GM23248 (cell line): ENCODE measurements at regions not wholly inside any gene's neighbourhood (a gene's known extent, or its start where the extent isn't known, plus 50 kb on each side); places are given as distances from the start of the nearest gene placed in this dataset.

Experiments
- DNase-seq: peaks from one replicate; pipeline ENCODE4 v3.0.0-alpha.2; 2015
- H2AFZ ChIP-seq: fragments of 200-600 bp; sonication (generic); 2 replicates; pipeline ENCODE4 v1.6.1; 2016; ENCODE audit warnings: antibody characterized with exemption
- H3F3A ChIP-seq: fragments of 200-600 bp; sonication (generic); 2 replicates; pipeline ENCODE4 v1.6.1; 2016; ENCODE audit warnings: mild to moderate bottlenecking, antibody characterized with exemption, mixed run types; ENCODE audit not compliant: insufficient read depth
- H3K27ac ChIP-seq: fragments of 200-600 bp; sonication (generic); 2 replicates; pipeline ENCODE4 v1.5.1; 2016; ENCODE audit warnings: mild to moderate bottlenecking
- H3K27me3 ChIP-seq: fragments of 200-600 bp; sonication (generic); replicated peaks from 2 replicates; pipeline ENCODE4 v1.6.1; 2016; ENCODE audit warnings: mild to moderate bottlenecking; ENCODE audit not compliant: insufficient read depth
- H3K36me3 ChIP-seq: fragments of 200-600 bp; sonication (generic); 2 replicates; pipeline ENCODE4 v1.6.1; 2016; ENCODE audit warnings: low read depth, mild to moderate bottlenecking
- H3K4me1 ChIP-seq: fragments of 200-600 bp; sonication (generic); 2 replicates; pipeline ENCODE4 v1.6.1; 2016; ENCODE audit warnings: mild to moderate bottlenecking; ENCODE audit not compliant: insufficient read depth
- H3K4me2 ChIP-seq: fragments of 200-600 bp; sonication (generic); one replicate; pipeline ENCODE4 v1.6.1; 2016; ENCODE audit warnings: mild to moderate bottlenecking; ENCODE audit not compliant: unreplicated experiment
- H3K4me3 ChIP-seq: fragments of 200-600 bp; sonication (generic); 2 replicates; pipeline ENCODE4 v1.5.1; 2016; ENCODE audit warnings: mild to moderate bottlenecking
- H3K79me2 ChIP-seq: fragments of 200-600 bp; sonication (generic); 2 replicates; pipeline ENCODE4 v1.6.1; 2016; ENCODE audit warnings: mild to moderate bottlenecking; ENCODE audit not compliant: insufficient read depth
- H3K9ac ChIP-seq: fragments of 200-600 bp; sonication (generic); 2 replicates; pipeline ENCODE4 v1.6.1; 2016; ENCODE audit warnings: mild to moderate bottlenecking
- H3K9me2 ChIP-seq: fragments of 200-600 bp; sonication (generic); 2 replicates; pipeline ENCODE4 v1.6.1; 2016; ENCODE audit warnings: mixed run types, mild to moderate bottlenecking, moderate library complexity; ENCODE audit not compliant: insufficient read depth
- H3K9me3 ChIP-seq: fragments of 200-600 bp; sonication (generic); one replicate; pipeline ENCODE4 v1.6.1; 2017; ENCODE audit warnings: low read depth
- H4K20me1 ChIP-seq: fragments of 200-600 bp; sonication (generic); 2 replicates; pipeline ENCODE4 v1.6.0; 2016; ENCODE audit not compliant: insufficient read depth
- EZH2 ChIP-seq: fragments of 200-600 bp; sonication (generic); IDR thresholded peaks from 2 replicates; pipeline ENCODE4 v1.6.1; 2018; ENCODE audit warnings: antibody characterized with exemption, mild to moderate bottlenecking; ENCODE audit not compliant: insufficient read depth, poor library complexity, severe bottlenecking
- EZH2phosphoT487 ChIP-seq: fragments of 200-600 bp; sonication (generic); IDR thresholded peaks from 2 replicates; pipeline ENCODE4 v1.6.1; 2018; ENCODE audit warnings: antibody characterized with exemption, moderate library complexity, mild to moderate bottlenecking, low read depth; ENCODE audit not compliant: insufficient read depth
- WGBS, 2 experiments: methylation state at CpG; one replicate each; pipeline ENCODE4 v1.1.6; 2015 to 2017; ENCODE audit warnings: low lambda C conversion rate in 2 of 2, low coverage in 1 of 2; ENCODE audit errors: missing lambda C conversion rate in 2 of 2; 5-methylcytosine and 5-hydroxymethylcytosine counted together
- in situ Hi-C: fragments of 300-500 bp; cut with MboI; formaldehyde crosslinking; loops from 2 replicates; pipeline ENCODE4 v1.15.0; 2020

GRCh38 chrX:4322916-4323315 is 609.5 kb upstream of the PRKX start:
- Histone ChIP-seq H3K36me3 (no peaks in the 10 kb centered on the region), H4K20me1 (no peaks in the 10 kb centered on the region), H3K79me2 (no peaks in the 10 kb centered on the region), H3K27ac (no peak overlapping the region), H3K4me2 (no peak overlapping the region), H3K9me2 (no peaks in the 10 kb centered on the region), H2AFZ (no peak overlapping the region), H3F3A (no peaks in the 10 kb centered on the region), H3K4me1 (no peaks in the 10 kb centered on the region), H3K4me3 (no peak overlapping the region), H3K27me3 (no peaks in the 10 kb centered on the region), H3K9me3 (no peaks in the 10 kb centered on the region), H3K9ac (no peak overlapping the region)
- DNase-seq: no peak
- WGBS, 2 experiments: 52 to 57% methylated on average over 5 of the region's 5 CpGs
- in situ Hi-C loops: no loop called here
- TF ChIP-seq EZH2phosphoT487 (no peak), EZH2 (no peak)

DNA sequence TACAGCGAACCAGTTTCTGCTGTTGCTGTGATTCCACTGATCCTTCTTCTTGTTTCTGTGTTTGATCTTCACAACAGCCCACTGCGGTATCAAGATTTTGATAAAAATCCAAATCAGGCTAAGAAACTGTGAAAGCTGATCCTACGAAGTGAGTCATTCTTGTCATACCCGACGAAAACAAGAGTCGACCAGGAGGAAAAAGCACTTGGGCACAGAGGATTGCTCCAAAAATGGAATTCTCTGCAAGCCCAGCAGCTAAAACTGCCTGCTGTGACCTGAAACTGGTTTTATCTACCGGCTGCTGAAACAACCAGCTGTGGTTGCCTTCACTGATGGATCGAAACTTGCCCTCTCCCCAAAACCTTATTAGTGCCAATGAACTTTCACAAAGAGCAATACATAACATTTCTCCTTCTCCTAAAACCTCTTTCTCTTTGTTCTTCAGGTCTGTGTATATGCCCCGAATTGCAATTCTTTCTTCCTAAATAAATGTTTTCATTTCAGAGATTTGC is 607.0 kb upstream of the PRKX start:
- 21 to 31% methylated on average over 8 to 9 of the region's 9 CpGs for WGBS, 2 experiments

DNA sequence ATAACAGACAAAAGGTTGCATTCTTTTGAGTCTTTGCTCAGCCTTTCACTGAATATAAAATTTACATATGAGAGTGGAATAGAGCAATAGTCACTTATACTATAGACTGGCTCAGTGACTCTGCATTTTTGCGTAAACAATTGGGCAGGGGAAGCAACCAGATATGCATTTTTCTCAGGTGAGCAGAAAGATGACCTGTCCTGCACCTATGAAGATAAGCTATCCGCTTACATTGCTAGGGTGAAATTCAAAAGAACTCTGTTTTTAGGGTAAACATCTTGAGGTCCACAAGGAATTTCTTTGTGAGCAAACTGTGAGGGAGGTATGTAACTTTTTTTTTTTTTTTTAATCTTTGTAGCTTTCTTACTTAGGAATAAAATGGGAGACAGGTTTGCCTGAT is 602.4 kb upstream of the PRKX start:
- 13 to 39% methylated on average over 2 of the region's 2 CpGs for WGBS, 2 experiments
- in situ Hi-C loops: no loop called here
- H3K9me3 ChIP-seq: no peaks in the 10 kb centered on the region

More for the DNA sequence above, 607.0 kb upstream of the PRKX start:
- H3F3A ChIP-seq: no peaks in the 10 kb centered on the region
- no peak overlapping the region for H2AFZ ChIP-seq
- no peak overlapping the region for H3K27ac ChIP-seq
- H3K4me2 ChIP-seq: no peak overlapping the region
- no peaks in the 10 kb centered on the region for H3K9me3 ChIP-seq
- in situ Hi-C loops: no loop called here
- DNase-seq: no peak
- H3K9ac ChIP-seq: no peak overlapping the region
- no peaks in the 10 kb centered on the region for H3K9me2 ChIP-seq
- H4K20me1 ChIP-seq: no peaks in the 10 kb centered on the region
- TF ChIP-seq EZH2phosphoT487 (no peak), EZH2 (no peak)
- H3K36me3 ChIP-seq: no peaks in the 10 kb centered on the region
- no peaks in the 10 kb centered on the region for H3K27me3 ChIP-seq
- no peaks in the 10 kb centered on the region for H3K79me2 ChIP-seq
- H3K4me3 ChIP-seq: no peak overlapping the region
- no peaks in the 10 kb centered on the region for H3K4me1 ChIP-seq

DNA sequence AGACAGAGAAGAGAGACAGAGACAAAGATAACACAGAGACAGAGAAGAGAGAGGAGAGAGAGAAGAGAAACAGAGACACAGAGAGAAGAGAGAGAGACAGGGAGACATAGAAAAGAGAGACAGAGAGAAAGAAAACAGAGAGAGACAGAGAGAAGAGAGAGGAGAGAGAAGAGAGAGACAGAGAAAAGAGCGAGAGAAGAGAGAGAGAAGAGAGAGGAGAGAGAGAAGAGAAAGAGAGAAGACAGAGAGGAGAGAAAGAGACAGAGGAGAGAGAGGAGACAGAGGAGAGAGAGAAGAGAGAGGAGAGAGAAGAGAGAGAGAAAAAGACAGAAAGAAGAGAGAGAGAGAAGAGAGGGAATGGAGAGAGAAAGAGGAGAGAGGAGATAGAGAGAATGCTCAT is 601.1 kb upstream of the PRKX start:
- TF ChIP-seq EZH2 (no peak), EZH2phosphoT487 (no peak)
- Histone ChIP-seq H3K9ac (no peak overlapping the region), H2AFZ (no peak overlapping the region), H3K9me2 (no peaks in the 10 kb centered on the region), H3K9me3 (no peaks in the 10 kb centered on the region), H3K4me1 (no peaks in the 10 kb centered on the region), H3K4me2 (no peak overlapping the region), H3K27me3 (no peaks in the 10 kb centered on the region), H3K79me2 (no peaks in the 10 kb centered on the region), H3K4me3 (no peak overlapping the region), H3K27ac (no peak overlapping the region), H3K36me3 (no peaks in the 10 kb centered on the region), H4K20me1 (no peaks in the 10 kb centered on the region), H3F3A (no peaks in the 10 kb centered on the region)
- no peak for DNase-seq
- 27 to 93% methylated on average over 1 of the region's 1 CpG for WGBS, 2 experiments
- in situ Hi-C loops: no loop called here

More for the DNA sequence above, 602.4 kb upstream of the PRKX start:
- no peak overlapping the region for H3K4me2 ChIP-seq
- no peaks in the 10 kb centered on the region for H3K27me3 ChIP-seq
- H3K4me1 ChIP-seq: no peaks in the 10 kb centered on the region
- H2AFZ ChIP-seq: no peak overlapping the region
- no peaks in the 10 kb centered on the region for H4K20me1 ChIP-seq
- H3K4me3 ChIP-seq: no peak overlapping the region
- no peak for DNase-seq
- no peaks in the 10 kb centered on the region for H3K79me2 ChIP-seq
- no peaks in the 10 kb centered on the region for H3K9me2 ChIP-seq
- H3F3A ChIP-seq: no peaks in the 10 kb centered on the region
- no peak overlapping the region for H3K9ac ChIP-seq
- no peaks in the 10 kb centered on the region for H3K36me3 ChIP-seq
- TF ChIP-seq EZH2phosphoT487 (no peak), EZH2 (no peak)
- no peak overlapping the region for H3K27ac ChIP-seq

DNA sequence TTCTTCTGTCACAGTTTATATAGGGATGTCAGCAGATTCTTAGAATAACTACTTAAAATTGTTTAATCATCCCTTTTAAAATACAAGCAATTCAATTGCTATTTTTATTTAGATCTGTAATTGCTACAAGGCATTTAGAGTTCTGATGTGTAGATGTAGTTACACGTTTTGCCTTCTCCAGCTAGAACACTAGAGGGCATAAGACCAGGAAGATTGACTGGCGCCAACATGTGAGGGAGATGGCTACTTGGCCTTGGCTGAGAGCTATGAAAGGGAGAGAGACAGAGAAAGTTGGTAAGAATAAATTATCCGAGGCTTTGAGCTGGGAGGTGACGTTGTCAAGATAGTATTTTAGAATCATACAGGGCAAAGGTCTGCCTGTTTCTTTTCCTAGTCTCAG is 563.7 kb upstream of the PRKX start:
- H3K79me2 ChIP-seq: no peaks in the 10 kb centered on the region
- in situ Hi-C loops: no loop called here
- H2AFZ ChIP-seq: no peak overlapping the region
- WGBS, 2 experiments: 21 to 26% methylated on average over 4 of the region's 4 CpGs
- H3K9me3 ChIP-seq: no peaks in the 10 kb centered on the region
- no peak overlapping the region for H3K9ac ChIP-seq
- no peak overlapping the region for H3K4me3 ChIP-seq
- no peak overlapping the region for H3K4me2 ChIP-seq
- H3K4me1 ChIP-seq: no peaks in the 10 kb centered on the region
- no peaks in the 10 kb centered on the region for H3K27me3 ChIP-seq
- no peaks in the 10 kb centered on the region for H3K9me2 ChIP-seq
- DNase-seq: no peak
- no peak overlapping the region for H3K27ac ChIP-seq
- no peaks in the 10 kb centered on the region for H3F3A ChIP-seq
- H3K36me3 ChIP-seq: no peaks in the 10 kb centered on the region
- no peak for TF ChIP-seq EZH2phosphoT487
- no peak for TF ChIP-seq EZH2
- no peaks in the 10 kb centered on the region for H4K20me1 ChIP-seq
